Thymus (tissue), 11 donors: ENCODE measurements at regions not wholly inside any gene's neighbourhood (a gene's known extent, or its start where the extent isn't known, plus 50 kb on each side); places are given as distances from the start of the nearest gene placed in this dataset.

Source experiments
- DNase-seq, 9 donors: peaks; one replicate each; pipeline ENCODE4 v3.0.0-alpha.2; 2013; ENCODE audit warnings: low spot score in 9 of 9, low read depth in 6 of 9, missing footprints in 1 of 9
- H3K27ac ChIP-seq, 2 donors: one replicate each; pipeline ENCODE4 v1.5.1; 2013; ENCODE audit warnings: control low read depth in 1 of 2, low read depth in 1 of 2, low read length in 1 of 2, mild to moderate bottlenecking in 1 of 2, moderate library complexity in 1 of 2
- H3K27me3 ChIP-seq, 2 donors: one replicate each; pipeline ENCODE4 v1.5.1; 2013; ENCODE audit warnings: low read length in 1 of 2; ENCODE audit not compliant: control insufficient read depth in 2 of 2, insufficient read depth in 1 of 2
- H3K36me3 ChIP-seq, 2 donors: one replicate each; pipeline ENCODE4 v1.5.1; 2013; ENCODE audit warnings: low read length in 1 of 2, mild to moderate bottlenecking in 1 of 2, moderate library complexity in 1 of 2; ENCODE audit not compliant: control insufficient read depth in 2 of 2, insufficient read depth in 2 of 2
- H3K4me1 ChIP-seq, 2 donors: one replicate each; pipeline ENCODE4 v1.5.1; 2013; ENCODE audit warnings: low read length in 2 of 2; ENCODE audit not compliant: control insufficient read depth in 2 of 2, insufficient read depth in 2 of 2
- H3K4me3 ChIP-seq, 2 donors: one replicate each; pipeline ENCODE4 v1.5.1; 2013; ENCODE audit warnings: low read length in 2 of 2, control low read depth in 1 of 2, mild to moderate bottlenecking in 1 of 2
- H3K9me3 ChIP-seq, 2 donors: one replicate each; pipeline ENCODE4 v1.5.1; 2013; ENCODE audit warnings: low read length in 1 of 2, mild to moderate bottlenecking in 1 of 2; ENCODE audit not compliant: control insufficient read depth in 2 of 2, insufficient read depth in 1 of 2
- WGBS: extraction: QIAGEN DNeasy Blood & Tissue Kit; methylation state at CpG from one replicate; pipeline ENCODE4 v1.1.7; 2013; 5-methylcytosine and 5-hydroxymethylcytosine counted together
- donor health status: healthy.

GRCh38 chr1:208631506-208631905, 387.3 kb upstream of the PLXNA2 start:
- H3K36me3 ChIP-seq = no peaks in the 10 kb centered on the region
- no peak for DNase-seq
- H3K9me3 ChIP-seq = no peaks in the 10 kb centered on the region
- H3K27ac ChIP-seq = no peak overlapping the region
- no peak overlapping the region for H3K4me3 ChIP-seq
- WGBS = 84% methylated on average over 4 of the region's 4 CpGs
- H3K27me3 ChIP-seq = no peaks in the 10 kb centered on the region
- no peaks in the 10 kb centered on the region for H3K4me1 ChIP-seq

GRCh38 chr1:208634346-208635140, 390.4 kb upstream of the PLXNA2 start:
- Histone ChIP-seq H3K9me3 (no peaks in the 10 kb centered on the region), H3K36me3 (no peaks in the 10 kb centered on the region), H3K27ac (no peak overlapping the region), H3K27me3 (no peaks in the 10 kb centered on the region), H3K4me1 (no peaks in the 10 kb centered on the region), H3K4me3 (no peak overlapping the region)
- 93% methylated on average over 5 of the region's 5 CpGs for WGBS
- no peak for DNase-seq

DNA sequence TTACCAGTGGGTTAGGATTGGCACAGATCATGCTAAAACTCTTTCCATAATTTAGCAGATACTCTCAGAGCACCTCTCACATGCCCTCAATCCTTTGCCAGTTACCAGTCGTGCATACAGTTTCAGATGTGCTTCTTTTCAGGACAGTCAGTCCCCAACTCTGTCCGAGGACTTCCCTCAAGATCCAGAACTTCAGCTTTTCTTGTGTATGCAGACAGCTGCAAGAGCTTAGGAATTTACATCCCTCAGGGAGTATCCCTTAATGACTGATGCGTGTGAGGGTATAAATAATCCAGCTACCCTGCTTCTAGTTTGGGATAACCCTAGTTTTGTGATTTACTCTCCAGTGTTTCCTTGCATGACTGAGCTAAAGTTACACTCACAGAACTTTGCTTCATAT, 393.0 kb upstream of the PLXNA2 start:
- WGBS = 90% methylated on average over 3 of the region's 3 CpGs
- no peak for DNase-seq
- no peak overlapping the region for H3K4me3 ChIP-seq
- H3K9me3 ChIP-seq = no peaks in the 10 kb centered on the region
- no peak overlapping the region for H3K27ac ChIP-seq
- no peaks in the 10 kb centered on the region for H3K27me3 ChIP-seq
- no peaks in the 10 kb centered on the region for H3K4me1 ChIP-seq
- H3K36me3 ChIP-seq = no peaks in the 10 kb centered on the region

GRCh38 chr1:208639382-208639781, 395.2 kb upstream of the PLXNA2 start:
- Histone ChIP-seq H3K27me3 (no peaks in the 10 kb centered on the region), H3K4me3 (no peak overlapping the region), H3K36me3 (no peaks in the 10 kb centered on the region), H3K4me1 (no peaks in the 10 kb centered on the region), H3K9me3 (no peaks in the 10 kb centered on the region), H3K27ac (no peak overlapping the region)
- 95% methylated on average over 2 of the region's 2 CpGs for WGBS
- no peak for DNase-seq

- Histone ChIP-seq H3K9me3 (no peaks in the 10 kb centered on the region), H3K4me1 (no peaks in the 10 kb centered on the region), H3K36me3 (no peaks in the 10 kb centered on the region), H3K4me3 (no peak overlapping the region), H3K27ac (no peak overlapping the region), H3K27me3 (no peaks in the 10 kb centered on the region)
- 89% methylated on average over 5 of the region's 5 CpGs for WGBS
- DNase-seq = no peak
Measured at GRCh38 chr1:208640295-208640694, 396.1 kb upstream of the PLXNA2 start.

- H3K4me1 ChIP-seq = no peaks in the 10 kb centered on the region
- H3K9me3 ChIP-seq = no peaks in the 10 kb centered on the region
- no peaks in the 10 kb centered on the region for H3K36me3 ChIP-seq
- WGBS = 87% methylated on average over 4 of the region's 4 CpGs
- no peak for DNase-seq
- H3K4me3 ChIP-seq = no peak overlapping the region
- no peaks in the 10 kb centered on the region for H3K27me3 ChIP-seq
- no peak overlapping the region for H3K27ac ChIP-seq
Measured at GRCh38 chr1:208641579-208642280, 397.5 kb upstream of the PLXNA2 start.

- H3K36me3 ChIP-seq = no peaks in the 10 kb centered on the region
- no peak for DNase-seq
- no peak overlapping the region for H3K4me3 ChIP-seq
- WGBS = 96% methylated on average over 7 of the region's 7 CpGs
- H3K27me3 ChIP-seq = no peaks in the 10 kb centered on the region
- no peaks in the 10 kb centered on the region for H3K4me1 ChIP-seq
- no peaks in the 10 kb centered on the region for H3K9me3 ChIP-seq
- H3K27ac ChIP-seq = no peak overlapping the region
Measured at GRCh38 chr1:208643005-208643597, 398.9 kb upstream of the PLXNA2 start.

DNA sequence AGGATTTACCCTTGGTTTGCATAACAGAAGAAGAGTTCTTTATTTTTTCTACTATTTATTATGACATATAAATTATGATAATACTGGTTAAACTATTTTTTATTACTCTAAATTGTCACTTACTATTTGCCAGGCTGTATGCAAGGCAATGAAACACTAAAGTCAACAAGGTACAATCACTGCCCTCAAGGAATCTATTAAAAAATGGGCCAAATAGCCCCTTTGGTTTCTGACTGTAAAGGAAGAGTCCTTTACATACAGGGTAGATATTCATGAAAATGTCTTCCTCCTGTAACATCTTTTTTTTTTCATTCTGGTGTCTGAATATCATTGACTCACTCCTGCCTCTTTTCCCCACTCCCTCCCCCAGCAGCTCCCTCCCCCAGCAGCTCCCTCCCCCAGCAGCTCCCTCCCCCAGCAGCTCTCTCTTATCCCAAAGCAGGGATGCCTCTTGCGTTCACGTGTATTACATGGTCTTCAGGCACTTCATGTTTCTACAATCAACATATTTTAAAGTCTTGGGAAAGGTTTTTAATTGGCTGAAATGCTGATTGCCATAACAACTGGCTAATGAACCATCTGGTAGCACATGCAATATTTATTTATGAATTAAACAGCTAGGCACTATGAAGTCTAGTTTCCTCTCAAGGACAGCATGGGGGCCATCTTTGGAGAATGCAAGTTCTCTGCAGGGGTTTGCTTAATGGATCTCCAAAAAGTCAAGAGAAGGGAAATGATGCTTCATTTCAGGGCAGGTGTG, 400.4 kb upstream of the PLXNA2 start:
- Histone ChIP-seq H3K27ac (no peak overlapping the region), H3K9me3 (no peaks in the 10 kb centered on the region), H3K27me3 (no peaks in the 10 kb centered on the region), H3K4me1 (no peaks in the 10 kb centered on the region), H3K4me3 (no peak overlapping the region), H3K36me3 (no peaks in the 10 kb centered on the region)
- WGBS = 69% methylated on average over 2 of the region's 2 CpGs
- DNase-seq = no peak

GRCh38 chr1:208646431-208646830, 402.2 kb upstream of the PLXNA2 start:
- Histone ChIP-seq H3K27me3 (no peaks in the 10 kb centered on the region), H3K9me3 (no peaks in the 10 kb centered on the region)
- 94% methylated on average over 2 of the region's 2 CpGs for WGBS

More at GRCh38 chr1:208646431-208646830, 402.2 kb upstream of the PLXNA2 start:
- Histone ChIP-seq H3K36me3 (no peaks in the 10 kb centered on the region), H3K4me1 (no peaks in the 10 kb centered on the region), H3K4me3 (no peak overlapping the region), H3K27ac (no peak overlapping the region)
- no peak for DNase-seq
